Vagina (tissue), 2 donors: ENCODE measurements at regions not wholly inside any gene's neighbourhood (a gene's known extent, or its start where the extent isn't known, plus 50 kb on each side); places are given as distances from the start of the nearest gene placed in this dataset.

Source experiments
- POLR2A ChIP-seq, 2 donors: fragments of 450-650 bp; IDR thresholded peaks; one replicate each; pipeline ENCODE4 v1.6.1; 2017; ENCODE audit warnings: antibody characterized with exemption in 2 of 2, mild to moderate bottlenecking in 2 of 2, moderate library complexity in 2 of 2
- POLR2AphosphoS5 ChIP-seq, 2 donors: sonication (generic); formaldehyde crosslinking; IDR thresholded peaks; one replicate each; pipeline ENCODE4 v1.9.0; 2017; ENCODE audit warnings: antibody characterized with exemption in 2 of 2, mild to moderate bottlenecking in 2 of 2, low read depth in 1 of 2; ENCODE audit not compliant: insufficient read depth in 1 of 2
- TF ChIP-seq, protein P1 (sequence below), 3 experiments: fragments of 450-650 bp in 2 of 3; fragments of 200-600 bp in 1 of 3; sonication (generic) in 1 of 3; IDR thresholded peaks; one replicate each; pipeline ENCODE4 v1.5.1; 2017 to 2019; ENCODE audit warnings: antibody characterized with exemption in 3 of 3, mild to moderate bottlenecking in 2 of 3, moderate library complexity in 2 of 3

DNA sequence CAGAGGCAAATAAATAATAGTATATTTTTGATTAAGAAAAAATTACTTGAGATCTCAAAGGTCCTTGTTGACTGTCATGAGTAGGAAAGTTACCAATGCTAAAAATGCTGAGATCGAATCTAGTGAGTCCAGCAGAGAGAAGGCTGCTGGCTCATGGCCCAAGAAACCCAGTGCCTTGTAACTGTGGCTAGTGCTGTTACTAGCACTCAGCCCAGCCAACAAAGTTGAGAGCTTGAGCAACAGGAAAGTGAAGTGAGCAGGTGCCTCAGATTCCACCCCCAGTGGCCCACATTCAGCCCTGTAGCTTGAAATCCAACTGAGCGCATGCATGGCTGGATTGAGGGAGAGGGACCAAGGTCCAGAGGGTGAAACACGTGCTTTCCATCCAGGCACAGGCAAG lies 398.2 kb downstream of the SHANK2 start:
- TF ChIP-seq POLR2AphosphoS5 (IDR thresholded peaks at IDR 0.05; ENCODE audit: insufficient read depth in 1 of 2, low read depth in 1 of 2) (no peak), POLR2A (IDR thresholded peaks at IDR 0.05) (no peak)
- TF ChIP-seq, protein P1, sequence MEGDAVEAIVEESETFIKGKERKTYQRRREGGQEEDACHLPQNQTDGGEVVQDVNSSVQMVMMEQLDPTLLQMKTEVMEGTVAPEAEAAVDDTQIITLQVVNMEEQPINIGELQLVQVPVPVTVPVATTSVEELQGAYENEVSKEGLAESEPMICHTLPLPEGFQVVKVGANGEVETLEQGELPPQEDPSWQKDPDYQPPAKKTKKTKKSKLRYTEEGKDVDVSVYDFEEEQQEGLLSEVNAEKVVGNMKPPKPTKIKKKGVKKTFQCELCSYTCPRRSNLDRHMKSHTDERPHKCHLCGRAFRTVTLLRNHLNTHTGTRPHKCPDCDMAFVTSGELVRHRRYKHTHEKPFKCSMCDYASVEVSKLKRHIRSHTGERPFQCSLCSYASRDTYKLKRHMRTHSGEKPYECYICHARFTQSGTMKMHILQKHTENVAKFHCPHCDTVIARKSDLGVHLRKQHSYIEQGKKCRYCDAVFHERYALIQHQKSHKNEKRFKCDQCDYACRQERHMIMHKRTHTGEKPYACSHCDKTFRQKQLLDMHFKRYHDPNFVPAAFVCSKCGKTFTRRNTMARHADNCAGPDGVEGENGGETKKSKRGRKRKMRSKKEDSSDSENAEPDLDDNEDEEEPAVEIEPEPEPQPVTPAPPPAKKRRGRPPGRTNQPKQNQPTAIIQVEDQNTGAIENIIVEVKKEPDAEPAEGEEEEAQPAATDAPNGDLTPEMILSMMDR (IDR thresholded peaks at IDR 0.05): no peak
